Astrocyte (in vitro differentiated cells and primary cell): ENCODE measurements at regions not wholly inside any gene's neighbourhood (a gene's known extent, or its start where the extent isn't known, plus 50 kb on each side); places are given as distances from the start of the nearest gene placed in this dataset.

Experiments
- DNase-seq: peaks from one replicate; pipeline ENCODE4 v3.0.0-alpha.2; 2010; ENCODE audit warnings: low read depth
- FAIRE-seq: peaks from 2 replicates; lab custom pipeline; 2011; peaks lifted over from hg19 to GRCh38; lab: Jason Lieb, UNC
- H2AFZ ChIP-seq: 2 replicates; pipeline ENCODE4 v1.6.0; 2012; ENCODE audit warnings: low read depth, low read length, inconsistent platforms
- H3K27ac ChIP-seq: 2 replicates; pipeline ENCODE4 v1.5.1; 2011; ENCODE audit warnings: low read depth, low read length, inconsistent platforms
- H3K27me3 ChIP-seq: 2 replicates; pipeline ENCODE4 v1.6.0; 2011; ENCODE audit warnings: low read length, inconsistent platforms; ENCODE audit not compliant: insufficient read depth
- H3K36me3 ChIP-seq: 2 replicates; pipeline ENCODE4 v1.5.1; 2011; ENCODE audit warnings: low read length, inconsistent platforms; ENCODE audit not compliant: insufficient read depth
- H3K4me1 ChIP-seq: 2 replicates; pipeline ENCODE4 v1.5.1; 2011; ENCODE audit warnings: low read length, inconsistent platforms; ENCODE audit not compliant: insufficient read depth
- H3K4me2 ChIP-seq: 2 replicates; pipeline ENCODE4 v1.6.0; 2012; ENCODE audit warnings: low read length, inconsistent platforms
- H3K4me3 ChIP-seq: 2 replicates; pipeline ENCODE4 v1.5.1; 2011; ENCODE audit warnings: low read depth, mild to moderate bottlenecking, low read length, inconsistent platforms; ENCODE audit not compliant: insufficient read depth
- H3K79me2 ChIP-seq: 2 replicates; pipeline ENCODE4 v1.6.0; 2012; ENCODE audit warnings: mild to moderate bottlenecking, low read length, inconsistent platforms; ENCODE audit not compliant: insufficient read depth
- H3K9ac ChIP-seq: 2 replicates; pipeline ENCODE4 v1.6.0; 2012; ENCODE audit warnings: mild to moderate bottlenecking, low read length, inconsistent platforms
- H3K9me3 ChIP-seq: 2 replicates; pipeline ENCODE4 v1.5.1; 2012; ENCODE audit warnings: low read depth, mild to moderate bottlenecking, low read length, inconsistent platforms; ENCODE audit not compliant: insufficient read depth
- H4K20me1 ChIP-seq: 2 replicates; pipeline ENCODE4 v1.6.0; 2012; ENCODE audit warnings: low read length, inconsistent platforms; ENCODE audit not compliant: insufficient read depth
- H3K27ac Mint-ChIP-seq: one replicate; pipeline ENCODE4 v1.8.0; 2021; ENCODE audit warnings: mild to moderate bottlenecking, mixed read lengths; ENCODE audit not compliant: unreplicated experiment
- H3K27me3 Mint-ChIP-seq: one replicate; pipeline ENCODE4 v1.8.0; 2021; ENCODE audit warnings: low read depth, mixed read lengths; ENCODE audit not compliant: unreplicated experiment
- H3K36me3 Mint-ChIP-seq: one replicate; pipeline ENCODE4 v1.8.0; 2021; ENCODE audit warnings: low read depth, mixed read lengths; ENCODE audit not compliant: unreplicated experiment
- H3K4me1 Mint-ChIP-seq: one replicate; pipeline ENCODE4 v1.8.0; 2021; ENCODE audit warnings: low read depth, mixed read lengths; ENCODE audit not compliant: unreplicated experiment
- H3K4me3 Mint-ChIP-seq: one replicate; pipeline ENCODE4 v1.8.0; 2021; ENCODE audit warnings: mild to moderate bottlenecking, moderate library complexity, mixed read lengths; ENCODE audit not compliant: unreplicated experiment
- H3K9me3 Mint-ChIP-seq: one replicate; pipeline ENCODE4 v1.8.0; 2021; ENCODE audit warnings: mild to moderate bottlenecking, mixed read lengths; ENCODE audit not compliant: unreplicated experiment
- EZH2 ChIP-seq: IDR thresholded peaks from 2 replicates; pipeline ENCODE4 v1.6.1; 2012; ENCODE audit warnings: mild to moderate bottlenecking, low read length, inconsistent platforms; ENCODE audit not compliant: insufficient read depth
- TF ChIP-seq, protein P1 (sequence below): IDR thresholded peaks from 2 replicates; pipeline ENCODE4 v1.5.1; 2011; ENCODE audit warnings: low read depth, mild to moderate bottlenecking, inconsistent platforms, low read length, moderate library complexity; ENCODE audit not compliant: insufficient read depth

DNA sequence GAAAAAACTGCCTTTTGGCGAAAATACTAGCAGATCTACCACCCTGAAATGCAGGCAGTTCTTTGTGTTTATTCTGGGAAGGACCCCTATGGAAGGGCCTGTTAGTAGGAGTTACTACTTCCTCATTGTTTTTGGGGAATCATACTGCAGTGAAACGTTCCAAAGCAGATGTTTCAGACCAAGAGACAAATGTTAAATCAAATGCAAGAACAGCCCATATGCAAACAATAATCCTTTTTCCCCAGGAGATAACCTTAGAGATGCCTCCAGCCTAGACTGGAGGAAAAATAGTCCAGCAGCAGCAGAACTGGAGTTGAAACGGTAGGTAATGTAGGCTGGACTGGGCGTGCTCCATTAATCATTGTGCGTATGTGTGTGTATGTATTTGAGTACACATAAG lies 65.9 kb upstream of the VWDE start:
- no peak overlapping the region for H3K27ac Mint-ChIP-seq
- Histone ChIP-seq H3K9me3 (no peaks in the 10 kb centered on the region), H3K4me3 (no peak overlapping the region), H3K4me2 (no peak overlapping the region), H3K4me1 (no peaks in the 10 kb centered on the region), H3K79me2 (no peaks in the 10 kb centered on the region), H4K20me1 (no peaks in the 10 kb centered on the region), H3K36me3 (no peaks in the 10 kb centered on the region), H3K9ac (no peak overlapping the region), H3K27me3 (no peaks in the 10 kb centered on the region), H3K27ac (no peak overlapping the region), H2AFZ (no peak overlapping the region)
- TF ChIP-seq, protein P1, sequence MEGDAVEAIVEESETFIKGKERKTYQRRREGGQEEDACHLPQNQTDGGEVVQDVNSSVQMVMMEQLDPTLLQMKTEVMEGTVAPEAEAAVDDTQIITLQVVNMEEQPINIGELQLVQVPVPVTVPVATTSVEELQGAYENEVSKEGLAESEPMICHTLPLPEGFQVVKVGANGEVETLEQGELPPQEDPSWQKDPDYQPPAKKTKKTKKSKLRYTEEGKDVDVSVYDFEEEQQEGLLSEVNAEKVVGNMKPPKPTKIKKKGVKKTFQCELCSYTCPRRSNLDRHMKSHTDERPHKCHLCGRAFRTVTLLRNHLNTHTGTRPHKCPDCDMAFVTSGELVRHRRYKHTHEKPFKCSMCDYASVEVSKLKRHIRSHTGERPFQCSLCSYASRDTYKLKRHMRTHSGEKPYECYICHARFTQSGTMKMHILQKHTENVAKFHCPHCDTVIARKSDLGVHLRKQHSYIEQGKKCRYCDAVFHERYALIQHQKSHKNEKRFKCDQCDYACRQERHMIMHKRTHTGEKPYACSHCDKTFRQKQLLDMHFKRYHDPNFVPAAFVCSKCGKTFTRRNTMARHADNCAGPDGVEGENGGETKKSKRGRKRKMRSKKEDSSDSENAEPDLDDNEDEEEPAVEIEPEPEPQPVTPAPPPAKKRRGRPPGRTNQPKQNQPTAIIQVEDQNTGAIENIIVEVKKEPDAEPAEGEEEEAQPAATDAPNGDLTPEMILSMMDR, result no peak
- TF ChIP-seq EZH2, result no peak
- H3K4me3 Mint-ChIP-seq, result no peak overlapping the region
- H3K27me3 Mint-ChIP-seq, result no peaks in the 10 kb centered on the region
- H3K9me3 Mint-ChIP-seq, result no peaks in the 10 kb centered on the region
- FAIRE-seq, result no peak
- H3K4me1 Mint-ChIP-seq, result no peaks in the 10 kb centered on the region
- no peak for DNase-seq
- H3K36me3 Mint-ChIP-seq, result no peaks in the 10 kb centered on the region

DNA sequence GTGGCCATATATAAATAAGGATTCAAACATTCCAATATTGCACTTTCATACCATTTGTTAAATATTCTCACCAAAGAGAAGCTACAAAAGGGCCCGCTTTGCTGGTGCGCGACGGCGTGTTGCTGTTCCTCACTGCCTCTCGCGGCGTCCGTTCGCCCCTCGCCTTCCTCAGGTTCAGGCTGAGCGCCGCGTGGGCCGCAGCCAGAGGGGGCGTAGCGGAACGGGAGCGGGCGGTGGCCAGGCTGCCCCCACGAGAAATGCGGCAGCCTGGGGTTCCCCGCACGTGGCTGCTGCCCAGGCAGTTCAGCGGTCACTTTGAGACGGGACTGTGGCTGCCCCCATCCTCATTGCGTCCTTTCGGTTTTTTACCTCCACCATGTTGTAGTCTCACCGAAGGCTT lies 67.3 kb upstream of the VWDE start:
- H3K27ac Mint-ChIP-seq, result no peak overlapping the region
- H3K4me3 Mint-ChIP-seq, result no peak overlapping the region
- Histone ChIP-seq H3K9me3 (no peaks in the 10 kb centered on the region), H3K36me3 (no peaks in the 10 kb centered on the region), H3K27ac (no peak overlapping the region), H2AFZ (no peak overlapping the region), H3K4me3 (no peak overlapping the region), H3K79me2 (no peaks in the 10 kb centered on the region), H3K4me2 (no peak overlapping the region), H3K9ac (no peak overlapping the region), H3K4me1 (no peaks in the 10 kb centered on the region), H3K27me3 (no peaks in the 10 kb centered on the region), H4K20me1 (no peaks in the 10 kb centered on the region)
- no peaks in the 10 kb centered on the region for H3K36me3 Mint-ChIP-seq
- DNase-seq (no peak), FAIRE-seq (no peak)
- no peaks in the 10 kb centered on the region for H3K27me3 Mint-ChIP-seq
- TF ChIP-seq EZH2, result no peak
- H3K9me3 Mint-ChIP-seq, result no peaks in the 10 kb centered on the region
- peaks cover 8% of the 10 kb centered on the region for H3K4me1 Mint-ChIP-seq

DNA sequence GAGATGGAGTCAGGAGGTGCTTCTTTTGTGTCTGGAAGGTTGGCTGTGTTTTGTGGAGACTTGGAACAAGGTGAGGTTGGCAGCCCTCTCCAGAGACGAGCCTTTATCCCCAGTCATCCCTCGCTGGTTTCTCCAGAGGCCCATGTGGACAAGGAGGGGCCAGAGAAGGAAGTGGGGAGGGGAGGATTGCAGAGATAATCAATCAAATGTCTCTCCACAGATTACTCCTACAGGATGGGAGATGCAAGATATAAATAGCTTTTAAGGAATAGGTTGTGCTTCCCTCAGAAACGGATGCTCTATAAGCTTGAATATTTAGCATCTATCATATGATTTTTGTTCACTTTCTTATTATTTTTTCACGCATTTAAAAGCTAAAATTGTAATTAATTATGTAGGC lies 70.4 kb upstream of the VWDE start:
- Mint-ChIP-seq H3K27me3 (no peaks in the 10 kb centered on the region), H3K9me3 (no peaks in the 10 kb centered on the region), H3K27ac (no peak overlapping the region), H3K36me3 (no peaks in the 10 kb centered on the region), H3K4me3 (no peak overlapping the region), H3K4me1 (peaks cover 8% of the 10 kb centered on the region)
- Histone ChIP-seq H3K27ac (no peak overlapping the region), H3K9ac (no peak overlapping the region), H3K4me2 (no peak overlapping the region), H3K36me3 (no peaks in the 10 kb centered on the region), H3K9me3 (no peaks in the 10 kb centered on the region), H3K27me3 (no peaks in the 10 kb centered on the region), H4K20me1 (no peaks in the 10 kb centered on the region), H2AFZ (no peak overlapping the region), H3K4me1 (no peaks in the 10 kb centered on the region), H3K79me2 (no peaks in the 10 kb centered on the region), H3K4me3 (no peak overlapping the region)
- DNase-seq (no peak), FAIRE-seq (no peak)
- TF ChIP-seq EZH2, result no peak
- TF ChIP-seq, protein P1, result no peak
